Activated naive CD8-positive, alpha-beta T cell treated with anti-CD3 and anti-CD28 coated beads for 36 hours (primary cell): ENCODE measurements at regions not wholly inside any gene's neighbourhood (a gene's known extent, or its start where the extent isn't known, plus 50 kb on each side); places are given as distances from the start of the nearest gene placed in this dataset.
"Not testable (repeated sequence)": the region's sequence is repeated elsewhere in the genome, so short reads cannot be mapped to it uniquely, and the experiment has no call there.

Experiments
- DNase-seq: peaks from one replicate; pipeline ENCODE4 v3.0.0; 2021
- H3K27ac Mint-ChIP-seq: one replicate; pipeline ENCODE4 v1.8.0; 2022; ENCODE audit warnings: mild to moderate bottlenecking, moderate library complexity, mixed read lengths
- H3K27me3 Mint-ChIP-seq: one replicate; pipeline ENCODE4 v1.8.0; 2022; ENCODE audit warnings: mild to moderate bottlenecking, mixed read lengths
- H3K36me3 Mint-ChIP-seq: one replicate; pipeline ENCODE4 v1.8.0; 2021; ENCODE audit warnings: mild to moderate bottlenecking, mixed read lengths
- H3K4me1 Mint-ChIP-seq: one replicate; pipeline ENCODE4 v1.8.0; 2021; ENCODE audit warnings: mixed read lengths
- H3K4me3 Mint-ChIP-seq: one replicate; pipeline ENCODE4 v1.8.0; 2022; ENCODE audit warnings: mild to moderate bottlenecking, moderate library complexity, mixed read lengths
- H3K9me3 Mint-ChIP-seq: one replicate; pipeline ENCODE4 v1.8.0; 2022; ENCODE audit warnings: mixed read lengths

- Mint-ChIP-seq H3K4me3 (no peak overlapping the region), H3K4me1 (peaks cover 25% of the 10 kb centered on the region), H3K27me3 (no peaks in the 10 kb centered on the region), H3K9me3 (no peaks in the 10 kb centered on the region), H3K36me3 (no peaks in the 10 kb centered on the region), H3K27ac (peak overlapping the region; percentile 50)
- DNase-seq: peak; percentile 75
Measured at GRCh38 chr10:28381903-28382347, 79.1 kb upstream of the MPP7 start.

- no peaks in the 10 kb centered on the region for H3K27me3 Mint-ChIP-seq
- H3K36me3 Mint-ChIP-seq: no peaks in the 10 kb centered on the region
- no peak overlapping the region for H3K27ac Mint-ChIP-seq
- peaks cover 26% of the 10 kb centered on the region for H3K4me1 Mint-ChIP-seq
- DNase-seq: no peak
- H3K9me3 Mint-ChIP-seq: no peaks in the 10 kb centered on the region
- no peak overlapping the region for H3K4me3 Mint-ChIP-seq
Measured at GRCh38 chr10:28382525-28383269, 79.8 kb upstream of the MPP7 start.

- Mint-ChIP-seq H3K4me3 (no peak overlapping the region), H3K36me3 (no peaks in the 10 kb centered on the region), H3K4me1 (peaks cover 26% of the 10 kb centered on the region), H3K27me3 (no peaks in the 10 kb centered on the region), H3K9me3 (no peaks in the 10 kb centered on the region), H3K27ac (no peak overlapping the region)
- no peak for DNase-seq
Measured at GRCh38 chr10:28384557-28384956, 81.7 kb upstream of the MPP7 start.

DNA sequence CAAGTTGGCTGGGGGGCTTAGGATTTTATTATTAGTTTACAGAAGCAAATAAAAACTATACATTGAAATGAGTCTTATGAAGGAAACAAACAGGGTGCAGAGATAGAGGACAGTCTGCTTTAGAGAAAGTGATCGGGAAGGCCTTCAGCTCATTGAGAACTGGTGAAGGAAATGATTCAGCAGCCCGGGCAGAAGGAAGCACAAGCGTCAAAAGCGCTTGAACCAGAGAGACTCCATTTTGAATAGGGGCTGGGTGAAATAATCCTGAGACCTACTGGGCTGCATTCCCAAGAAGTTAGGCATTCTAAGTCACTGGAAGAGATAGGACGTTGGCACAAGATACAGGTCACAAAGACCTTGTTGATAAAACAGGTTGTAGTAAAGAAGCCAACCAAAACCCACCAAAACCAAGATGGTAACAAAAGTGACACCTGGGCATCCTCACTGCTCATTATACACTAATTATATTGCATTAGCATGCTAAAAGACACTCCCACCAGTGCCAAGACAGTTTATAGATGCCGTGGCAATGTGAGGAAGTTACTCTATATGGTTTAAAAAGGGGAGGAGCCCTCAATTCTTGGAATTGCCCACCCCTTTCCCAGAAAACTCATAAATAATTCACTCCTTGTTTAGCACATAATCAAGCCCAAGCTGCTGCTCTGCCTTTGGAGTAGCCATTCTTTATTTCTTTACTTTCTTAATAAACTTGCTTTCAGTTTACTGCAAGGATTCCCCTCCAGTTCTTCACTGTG is 83.1 kb upstream of the MPP7 start:
- H3K36me3 Mint-ChIP-seq: no peaks in the 10 kb centered on the region
- peaks cover 16% of the 10 kb centered on the region for H3K4me1 Mint-ChIP-seq
- no peak overlapping the region for H3K4me3 Mint-ChIP-seq
- H3K9me3 Mint-ChIP-seq: no peaks in the 10 kb centered on the region
- H3K27ac Mint-ChIP-seq: no peak overlapping the region
- DNase-seq: no peak
- no peaks in the 10 kb centered on the region for H3K27me3 Mint-ChIP-seq

DNA sequence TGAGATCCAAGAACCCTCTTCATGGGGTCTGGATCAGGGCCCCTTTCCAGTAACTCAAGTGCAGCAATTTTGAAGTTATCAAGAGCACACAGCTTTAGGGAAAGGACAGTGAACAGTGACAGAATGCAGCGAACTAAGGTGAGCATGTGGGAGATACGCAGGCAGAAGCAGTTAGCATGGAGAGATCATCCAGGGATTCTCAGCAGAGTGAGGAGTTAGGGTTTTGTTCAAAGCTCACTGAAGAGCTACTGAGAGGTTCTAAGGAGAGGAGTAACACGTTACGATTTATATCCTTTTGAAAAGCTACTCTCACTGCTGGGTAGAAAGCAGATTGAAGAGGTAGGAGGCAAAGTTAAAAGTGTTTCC is 83.6 kb upstream of the MPP7 start:
- Mint-ChIP-seq H3K27ac (no peak overlapping the region), H3K4me1 (peaks cover 13% of the 10 kb centered on the region)

DNA sequence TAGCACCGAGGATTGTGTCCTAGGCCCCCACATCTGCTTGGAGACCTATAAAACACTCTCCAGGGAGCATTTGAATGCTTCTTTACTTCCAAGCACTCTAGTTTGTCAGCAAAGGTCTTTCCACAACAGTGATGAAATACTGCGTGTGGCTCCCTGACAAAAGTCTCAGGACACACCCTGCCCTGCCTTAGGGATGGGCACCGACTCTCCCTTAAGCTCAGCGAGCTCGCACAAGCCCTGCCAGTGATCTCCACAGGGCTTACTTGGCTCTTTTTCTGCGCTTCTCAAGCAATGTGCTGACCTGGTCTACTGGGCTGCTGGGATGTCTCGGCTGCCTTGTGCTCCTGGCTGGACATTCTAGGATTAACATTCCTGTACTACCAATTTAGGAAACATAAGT is 84.3 kb upstream of the MPP7 start:
- Mint-ChIP-seq H3K36me3 (no peaks in the 10 kb centered on the region), H3K4me1 (peaks cover 8% of the 10 kb centered on the region), H3K27ac (no peak overlapping the region), H3K4me3 (no peak overlapping the region), H3K27me3 (no peaks in the 10 kb centered on the region), H3K9me3 (no peaks in the 10 kb centered on the region)
- no peak for DNase-seq

More for the DNA sequence above, 83.6 kb upstream of the MPP7 start:
- Mint-ChIP-seq H3K27me3 (no peaks in the 10 kb centered on the region), H3K36me3 (no peaks in the 10 kb centered on the region), H3K4me3 (no peak overlapping the region), H3K9me3 (no peaks in the 10 kb centered on the region)
- no peak for DNase-seq

GRCh38 chr10:28391283-28391682 is 88.4 kb upstream of the MPP7 start:
- no peak for DNase-seq
- Mint-ChIP-seq H3K4me3 (no peak overlapping the region), H3K27me3 (no peaks in the 10 kb centered on the region), H3K9me3 (no peaks in the 10 kb centered on the region), H3K36me3 (no peaks in the 10 kb centered on the region), H3K27ac (no peak overlapping the region), H3K4me1 (peaks cover 11% of the 10 kb centered on the region)

GRCh38 chr10:28393956-28394568 is 91.2 kb upstream of the MPP7 start:
- Mint-ChIP-seq H3K9me3 (no peaks in the 10 kb centered on the region), H3K27ac (no peak overlapping the region), H3K4me3 (no peak overlapping the region), H3K27me3 (peaks cover 5% of the 10 kb centered on the region), H3K36me3 (no peaks in the 10 kb centered on the region), H3K4me1 (peaks cover 4% of the 10 kb centered on the region)
- DNase-seq: peak; percentile 50

GRCh38 chr10:28396331-28396730 is 93.5 kb upstream of the MPP7 start:
- Mint-ChIP-seq H3K36me3 (no peaks in the 10 kb centered on the region), H3K27me3 (peaks cover 9% of the 10 kb centered on the region), H3K9me3 (no peaks in the 10 kb centered on the region), H3K27ac (no peak overlapping the region), H3K4me3 (no peak overlapping the region), H3K4me1 (peaks cover 4% of the 10 kb centered on the region)
- DNase-seq: no peak

- no peak for DNase-seq
- Mint-ChIP-seq H3K4me1 (peaks cover 4% of the 10 kb centered on the region), H3K9me3 (no peaks in the 10 kb centered on the region), H3K27me3 (peaks cover 12% of the 10 kb centered on the region), H3K4me3 (no peak overlapping the region), H3K36me3 (no peaks in the 10 kb centered on the region), H3K27ac (no peak overlapping the region)
Measured at GRCh38 chr10:28397229-28397628, 94.4 kb upstream of the MPP7 start.

- Mint-ChIP-seq H3K36me3 (no peaks in the 10 kb centered on the region), H3K4me1 (peaks cover 5% of the 10 kb centered on the region), H3K27me3 (peaks cover 12% of the 10 kb centered on the region), H3K4me3 (no peak overlapping the region), H3K27ac (no peak overlapping the region), H3K9me3 (no peaks in the 10 kb centered on the region)
- no peak for DNase-seq
Measured at GRCh38 chr10:28400176-28400575, 97.3 kb upstream of the MPP7 start.

DNA sequence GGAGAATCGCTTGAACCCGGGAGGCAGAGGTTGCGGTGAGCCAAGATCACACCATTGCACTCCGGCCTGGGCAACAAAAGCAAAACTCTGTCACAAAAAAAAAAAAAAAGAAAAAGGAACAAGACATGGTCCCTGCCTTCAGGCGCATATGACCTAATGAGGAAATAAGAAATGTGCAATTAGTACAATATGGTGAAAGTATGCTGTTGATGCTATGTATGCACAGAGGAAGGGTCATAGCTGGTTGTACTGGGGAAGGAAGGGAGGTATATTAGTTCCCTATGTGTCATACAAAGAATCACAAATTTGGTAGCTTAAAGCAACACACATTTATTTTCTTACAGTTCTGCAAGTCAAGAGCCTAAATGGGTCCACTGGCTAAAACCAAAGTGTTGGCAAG is 97.8 kb upstream of the MPP7 start:
- Mint-ChIP-seq H3K4me1 (peaks cover 5% of the 10 kb centered on the region), H3K36me3 (no peaks in the 10 kb centered on the region), H3K27ac (no peak overlapping the region), H3K27me3 (peaks cover 12% of the 10 kb centered on the region), H3K4me3 (no peak overlapping the region), H3K9me3 (no peaks in the 10 kb centered on the region)
- DNase-seq: no peak

DNA sequence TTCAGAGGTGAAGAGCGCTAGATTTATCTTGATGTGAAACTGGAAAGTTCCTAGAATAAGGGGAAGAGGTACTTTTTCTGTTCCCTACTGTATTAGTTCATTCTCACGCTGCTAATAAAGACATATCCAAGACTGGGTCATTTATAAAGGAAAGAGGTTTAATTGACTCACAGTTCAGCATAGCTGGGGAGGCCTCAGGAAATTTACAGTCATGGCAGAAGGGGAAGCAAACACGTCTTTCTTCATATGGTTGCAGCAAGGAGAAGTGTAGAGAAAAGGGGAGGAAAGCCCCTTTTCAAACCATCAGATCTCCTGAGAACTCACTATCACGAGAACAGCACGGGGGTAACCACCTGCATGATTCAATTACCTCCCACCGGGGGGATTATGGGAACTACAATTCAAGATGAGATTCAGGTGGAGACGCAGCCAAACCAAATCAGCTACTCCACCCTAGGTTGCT is 99.8 kb upstream of the MPP7 start:
- not testable (repeated sequence) for H3K27me3 Mint-ChIP-seq, H3K4me3 Mint-ChIP-seq, H3K9me3 Mint-ChIP-seq, H3K36me3 Mint-ChIP-seq, DNase-seq, H3K4me1 Mint-ChIP-seq, H3K27ac Mint-ChIP-seq

GRCh38 chr10:28403090-28403489 is 100.2 kb upstream of the MPP7 start:
- Mint-ChIP-seq H3K27me3 (peaks cover 8% of the 10 kb centered on the region), H3K9me3 (peaks cover 2% of the 10 kb centered on the region), H3K36me3 (no peaks in the 10 kb centered on the region), H3K4me3 (no peak overlapping the region), H3K27ac (no peak overlapping the region), H3K4me1 (peaks cover 5% of the 10 kb centered on the region)
- no peak for DNase-seq

DNA sequence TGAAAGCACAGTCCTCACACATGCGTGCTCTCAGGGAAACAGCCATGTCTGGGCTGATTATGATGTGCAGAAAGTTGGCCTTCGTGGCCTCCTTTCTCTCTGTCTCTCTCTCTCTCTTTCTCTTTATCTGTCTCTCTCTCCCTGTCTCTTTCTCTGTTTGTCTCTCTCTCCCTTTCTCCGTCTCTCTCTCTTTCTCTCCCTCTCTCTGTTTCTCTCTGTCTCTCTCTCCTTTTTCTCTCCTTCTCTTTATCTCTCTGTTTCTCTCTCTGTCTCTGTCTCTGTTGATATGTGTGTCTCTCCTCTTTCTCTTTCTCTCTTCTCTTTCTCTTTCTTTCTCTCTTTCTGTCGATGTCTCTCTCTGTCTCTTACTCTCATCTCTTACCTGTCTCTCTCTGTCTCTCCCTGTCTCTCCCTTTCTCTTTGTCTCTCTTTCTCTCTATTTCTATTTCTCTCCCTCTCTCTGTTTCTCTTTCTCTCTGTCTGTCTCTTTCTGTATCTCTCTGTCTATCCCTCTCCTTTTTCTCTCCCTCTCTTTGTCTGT is 105.4 kb upstream of the MPP7 start:
- peaks cover 13% of the 10 kb centered on the region for H3K4me1 Mint-ChIP-seq
- peaks cover 4% of the 10 kb centered on the region for H3K9me3 Mint-ChIP-seq
- H3K36me3 Mint-ChIP-seq: no peaks in the 10 kb centered on the region
- no peak overlapping the region for H3K27ac Mint-ChIP-seq
- H3K4me3 Mint-ChIP-seq: no peak overlapping the region
- no peak for DNase-seq
- peaks cover 14% of the 10 kb centered on the region for H3K27me3 Mint-ChIP-seq
